Endothelial cell of umbilical vein (primary cell): ENCODE measurements at regions not wholly inside any gene's neighbourhood (a gene's known extent, or its start where the extent isn't known, plus 50 kb on each side); places are given as distances from the start of the nearest gene placed in this dataset.

Source experiments
- BruUV-seq: library from RNA; stranded (reverse); fragments of 400-500 nt; replicated peaks from 2 replicates; lab custom pipeline; 2021; lab: Mats Ljungman, UMichigan
- CTCF ChIA-PET: fragments of 300-600, 350-600 bp; sonication (Branson Sonifier 250); formaldehyde crosslinking; loops from one replicate; lab custom pipeline; 2021; ENCODE audit warnings: antibody characterized with exemption, inconsistent platforms; lab: Charles Lee
- POLR2A ChIA-PET: fragments of 300-600, 350-600 bp; sonication (Branson Sonifier 250); formaldehyde crosslinking; loops from one replicate; lab custom pipeline; 2021; ENCODE audit warnings: antibody characterized with exemption, inconsistent platforms; lab: Charles Lee
- DNase-seq: peaks from one replicate; pipeline ENCODE4 v3.0.0-alpha.2; 2011; ENCODE audit warnings: low read depth, low spot score
- FAIRE-seq: peaks from 2 replicates; lab custom pipeline; 2011; peaks lifted over from hg19 to GRCh38; lab: Jason Lieb, UNC
- H2AFZ ChIP-seq: 2 replicates; pipeline ENCODE4 v1.6.0; 2012; ENCODE audit warnings: low read depth, low read length, control low read depth, inconsistent platforms
- H3K27ac ChIP-seq: 2 replicates; pipeline ENCODE4 v1.5.1; 2011; ENCODE audit warnings: low read depth, mild to moderate bottlenecking, control low read depth, low read length, moderate library complexity; ENCODE audit not compliant: insufficient read depth
- H3K27me3 ChIP-seq, 2 experiments: 2 replicates each; pipeline versions ENCODE4 v1.6.0 to v1.6.1; 2011; ENCODE audit warnings: low read length in 2 of 2, mixed read lengths in 1 of 2; ENCODE audit not compliant: control insufficient read depth in 2 of 2, insufficient read depth in 2 of 2
- H3K36me3 ChIP-seq, 2 experiments: 2 replicates in 1 of 2; 3 replicates in 1 of 2; pipeline ENCODE4 v1.5.1; 2011; ENCODE audit warnings: low read length in 2 of 2, mild to moderate bottlenecking in 1 of 2, moderate library complexity in 1 of 2; ENCODE audit not compliant: control insufficient read depth in 2 of 2, insufficient read depth in 2 of 2; ENCODE audit errors: extremely low read depth in 1 of 2
- H3K4me1 ChIP-seq: 3 replicates; pipeline ENCODE4 v1.5.1; 2011; ENCODE audit warnings: mild to moderate bottlenecking, low read length; ENCODE audit not compliant: control insufficient read depth, insufficient read depth; ENCODE audit errors: extremely low read depth
- H3K4me2 ChIP-seq: 2 replicates; pipeline ENCODE4 v1.6.1; 2011; ENCODE audit warnings: low read length, control low read depth, mixed read lengths; ENCODE audit not compliant: insufficient read depth
- H3K4me3 ChIP-seq, 3 experiments: fragments of 200-600 bp in 1 of 3; sonication (generic), shearing (Covaris generic) in 1 of 3; replicated peaks in 1 of 3; 2 replicates each; pipeline ENCODE4 v1.5.1; 2011 to 2016; ENCODE audit warnings: control low read depth in 3 of 3, low read length in 3 of 3, mild to moderate bottlenecking in 2 of 3, inconsistent platforms in 1 of 3, low read depth in 1 of 3, moderate library complexity in 1 of 3; ENCODE audit not compliant: insufficient read depth in 1 of 3
- H3K79me2 ChIP-seq: 2 replicates; pipeline ENCODE4 v1.6.0; 2012; ENCODE audit warnings: low read length, inconsistent platforms; ENCODE audit not compliant: control insufficient read depth, insufficient read depth
- H3K9ac ChIP-seq: replicated peaks from 2 replicates; pipeline ENCODE3; 2011; ENCODE audit warnings: low read length, control low read depth; ENCODE audit not compliant: insufficient read depth; ENCODE audit errors: extremely low read depth
- H3K9me1 ChIP-seq: replicated peaks from 3 replicates; pipeline ENCODE4 v1.6.0; 2011; ENCODE audit warnings: mild to moderate bottlenecking, low read length; ENCODE audit not compliant: control insufficient read depth, insufficient read depth; ENCODE audit errors: extremely low read depth
- H3K9me3 ChIP-seq: replicated peaks from 2 replicates; pipeline ENCODE4 v1.5.1; 2012; ENCODE audit warnings: low read length, inconsistent platforms; ENCODE audit not compliant: control insufficient read depth, insufficient read depth
- H4K20me1 ChIP-seq: replicated peaks from 2 replicates; pipeline ENCODE3; 2011; ENCODE audit warnings: mild to moderate bottlenecking, low read length; ENCODE audit not compliant: control insufficient read depth, insufficient read depth; ENCODE audit errors: extremely low read depth
- EZH2 ChIP-seq: IDR thresholded peaks from 2 replicates; pipeline ENCODE4 v1.6.1; 2012; ENCODE audit warnings: borderline replicate concordance, low read depth, mild to moderate bottlenecking, moderate library complexity, low read length, inconsistent platforms; ENCODE audit not compliant: severe bottlenecking
- FOS ChIP-seq: IDR thresholded peaks from 2 replicates; pipeline ENCODE4 v1.6.1; 2011; ENCODE audit warnings: mild to moderate bottlenecking, low read length, moderate library complexity, borderline replicate concordance; ENCODE audit not compliant: insufficient read depth
- GATA2 ChIP-seq: IDR thresholded peaks from 2 replicates; pipeline ENCODE4 v1.7.0; 2011; ENCODE audit warnings: low read depth, mild to moderate bottlenecking, moderate library complexity, mixed read lengths, low read length; ENCODE audit not compliant: insufficient read length, insufficient read depth
- JUN ChIP-seq: IDR thresholded peaks from 2 replicates; pipeline ENCODE4 v1.6.1; 2011; ENCODE audit warnings: borderline replicate concordance, low read depth; ENCODE audit not compliant: insufficient read length, insufficient read depth
- MAX ChIP-seq: IDR thresholded peaks from 2 replicates; pipeline ENCODE4 v1.6.1; 2011; ENCODE audit not compliant: insufficient read depth, insufficient read length
- MYC ChIP-seq: IDR thresholded peaks from one replicate; pipeline ENCODE4 v1.6.1; 2011; ENCODE audit warnings: mild to moderate bottlenecking, low read depth, low read length
- POLR2A ChIP-seq: IDR thresholded peaks from 2 replicates; pipeline ENCODE4 v1.6.1; 2012; ENCODE audit warnings: low read depth, mild to moderate bottlenecking, control low read depth, low read length
- POLR2AphosphoS5 ChIP-seq: IDR thresholded peaks from 2 replicates; pipeline ENCODE4 v1.6.1; 2012; ENCODE audit warnings: low read depth, mild to moderate bottlenecking, control low read depth, low read length, moderate library complexity; ENCODE audit not compliant: insufficient read depth
- dilution Hi-C: fragments of 300-500 bp; cut with MboI; formaldehyde crosslinking; loops from one replicate; pipeline ENCODE4 v1.15.0; 2019; ENCODE audit warnings: low sequenced_read_pairs; ENCODE audit not compliant: extremely low pct_ligation_motif_present
- intact Hi-C: fragments of 100-400 bp; cut with micrococcal nuclease; formaldehyde crosslinking; loops from one replicate; pipeline ENCODE4 v1.10.0; 2022
- TF ChIP-seq, protein P1 (sequence below), 2 donors: IDR thresholded peaks; 1 replicate in 1 of 2; 2 replicates in 1 of 2; pipeline ENCODE4 v1.5.1; 2011; ENCODE audit warnings: low read length in 2 of 2, mild to moderate bottlenecking in 2 of 2, moderate library complexity in 2 of 2, control low read depth in 1 of 2, inconsistent platforms in 1 of 2, low read depth in 1 of 2; ENCODE audit not compliant: insufficient read depth in 1 of 2; ENCODE audit errors: extremely low read depth in 1 of 2

DNA sequence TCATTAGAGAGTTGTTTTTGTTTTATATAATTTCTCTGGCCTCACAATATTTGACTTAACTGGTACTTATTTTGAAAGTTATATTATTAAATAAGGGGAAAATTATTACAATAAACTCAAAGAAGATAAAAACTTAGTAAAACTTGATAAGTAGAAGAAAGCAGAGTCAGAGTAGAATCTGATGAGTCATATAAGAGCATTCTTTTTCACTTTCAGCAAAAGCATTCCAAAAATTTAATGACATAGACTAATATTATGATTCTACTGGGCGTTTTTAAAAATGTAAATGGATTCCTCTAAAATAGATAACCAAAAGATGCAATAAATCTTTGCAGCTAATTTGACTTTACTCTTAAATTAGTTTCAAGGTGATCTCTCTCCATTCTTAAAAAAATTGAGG, 366.3 kb upstream of the IMPG1 start:
- Histone ChIP-seq H3K9ac (no peak overlapping the region), H3K4me2 (no peak overlapping the region), H3K4me3 (no peak overlapping the region), H3K79me2 (no peaks in the 10 kb centered on the region), H3K27me3 (no peaks in the 10 kb centered on the region), H3K36me3 (no peaks in the 10 kb centered on the region), H3K9me3 (no peaks in the 10 kb centered on the region), H2AFZ (no peak overlapping the region), H3K27ac (no peak overlapping the region), H4K20me1 (no peaks in the 10 kb centered on the region), H3K9me1 (no peaks in the 10 kb centered on the region), H3K4me1 (no peaks in the 10 kb centered on the region)
- no TSS peak for BruUV-seq
- dilution Hi-C loops, result no loop called here
- FAIRE-seq (no peak), DNase-seq (no peak)
- intact Hi-C loops, result no loop called here
- ChIA-PET CTCF (no interaction called here), POLR2A (no interaction called here)
- TF ChIP-seq GATA2, result no peak
- TF ChIP-seq FOS, result no peak
- TF ChIP-seq POLR2AphosphoS5, result no peak
- TF ChIP-seq EZH2, result no peak
- TF ChIP-seq POLR2A, result no peak
- no peak for TF ChIP-seq MAX

DNA sequence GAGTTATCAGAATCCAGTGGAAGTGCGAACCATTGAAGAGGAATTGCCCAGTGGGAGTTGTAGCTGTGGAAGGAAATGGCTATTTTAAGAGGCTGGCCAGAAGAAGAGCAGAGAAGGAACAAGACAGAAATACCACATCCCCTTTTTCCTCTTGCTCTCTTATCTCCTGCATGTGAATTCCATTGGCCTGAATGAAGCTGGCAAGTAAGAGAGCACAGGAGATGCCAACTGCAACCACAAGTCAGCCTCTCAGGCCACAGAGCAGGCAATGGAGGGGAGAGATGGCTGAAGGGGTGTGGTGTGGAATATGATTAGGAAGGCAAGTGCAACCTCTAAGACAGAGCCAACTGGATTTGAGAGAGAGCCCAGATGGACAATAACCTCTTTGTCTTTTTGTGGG, 362.7 kb upstream of the IMPG1 start:
- Histone ChIP-seq H4K20me1 (no peaks in the 10 kb centered on the region), H3K36me3 (no peaks in the 10 kb centered on the region), H3K4me3 (no peak overlapping the region), H3K79me2 (no peaks in the 10 kb centered on the region), H3K9me1 (no peaks in the 10 kb centered on the region), H3K9ac (no peak overlapping the region), H3K27me3 (no peaks in the 10 kb centered on the region), H3K27ac (no peak overlapping the region), H3K4me1 (no peaks in the 10 kb centered on the region), H2AFZ (no peak overlapping the region), H3K4me2 (no peak overlapping the region), H3K9me3 (no peaks in the 10 kb centered on the region)
- dilution Hi-C loops (no loop called here), intact Hi-C loops (no loop called here)
- DNase-seq, result no peak
- no peak for TF ChIP-seq MAX
- no peak for TF ChIP-seq GATA2
- no peak for TF ChIP-seq MYC
- TF ChIP-seq POLR2AphosphoS5, result no peak
- TF ChIP-seq EZH2, result no peak
- TF ChIP-seq FOS, result no peak
- no peak for TF ChIP-seq POLR2A
- TF ChIP-seq, protein P1, sequence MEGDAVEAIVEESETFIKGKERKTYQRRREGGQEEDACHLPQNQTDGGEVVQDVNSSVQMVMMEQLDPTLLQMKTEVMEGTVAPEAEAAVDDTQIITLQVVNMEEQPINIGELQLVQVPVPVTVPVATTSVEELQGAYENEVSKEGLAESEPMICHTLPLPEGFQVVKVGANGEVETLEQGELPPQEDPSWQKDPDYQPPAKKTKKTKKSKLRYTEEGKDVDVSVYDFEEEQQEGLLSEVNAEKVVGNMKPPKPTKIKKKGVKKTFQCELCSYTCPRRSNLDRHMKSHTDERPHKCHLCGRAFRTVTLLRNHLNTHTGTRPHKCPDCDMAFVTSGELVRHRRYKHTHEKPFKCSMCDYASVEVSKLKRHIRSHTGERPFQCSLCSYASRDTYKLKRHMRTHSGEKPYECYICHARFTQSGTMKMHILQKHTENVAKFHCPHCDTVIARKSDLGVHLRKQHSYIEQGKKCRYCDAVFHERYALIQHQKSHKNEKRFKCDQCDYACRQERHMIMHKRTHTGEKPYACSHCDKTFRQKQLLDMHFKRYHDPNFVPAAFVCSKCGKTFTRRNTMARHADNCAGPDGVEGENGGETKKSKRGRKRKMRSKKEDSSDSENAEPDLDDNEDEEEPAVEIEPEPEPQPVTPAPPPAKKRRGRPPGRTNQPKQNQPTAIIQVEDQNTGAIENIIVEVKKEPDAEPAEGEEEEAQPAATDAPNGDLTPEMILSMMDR (IDR thresholded peaks at IDR 0.05; ENCODE audit: extremely low read depth in 1 of 2, insufficient read depth in 1 of 2, low read depth in 1 of 2, low read length in 2 of 2), result no peak
- no peak for TF ChIP-seq JUN
- ChIA-PET CTCF (no interaction called here), POLR2A (no interaction called here)
- no peak for FAIRE-seq
- BruUV-seq, result no TSS peak
